Tibial nerve (tissue), 4 donors: ENCODE measurements at regions not wholly inside any gene's neighbourhood (a gene's known extent, or its start where the extent isn't known, plus 50 kb on each side); places are given as distances from the start of the nearest gene placed in this dataset.

Source experiments
- EP300 ChIP-seq, 2 donors: sonication (generic); formaldehyde crosslinking; IDR thresholded peaks; one replicate each; pipeline ENCODE4 v1.6.1; 2017; ENCODE audit warnings: antibody characterized with exemption in 2 of 2, mild to moderate bottlenecking in 1 of 2
- POLR2A ChIP-seq, 2 donors: fragments of 450-650 bp; IDR thresholded peaks; one replicate each; pipeline ENCODE4 v1.6.1; 2017; ENCODE audit warnings: antibody characterized with exemption in 2 of 2, mild to moderate bottlenecking in 2 of 2, moderate library complexity in 2 of 2
- TF ChIP-seq, protein P1 (sequence below), 5 experiments: fragments of 200-600 bp in 3 of 5; fragments of 450-650 bp in 2 of 5; sonication (generic) in 3 of 5; IDR thresholded peaks; one replicate each; pipeline ENCODE4 v1.5.1; 2016 to 2019; ENCODE audit warnings: antibody characterized with exemption in 5 of 5, mild to moderate bottlenecking in 3 of 5, moderate library complexity in 2 of 5

- TF ChIP-seq, protein P1, sequence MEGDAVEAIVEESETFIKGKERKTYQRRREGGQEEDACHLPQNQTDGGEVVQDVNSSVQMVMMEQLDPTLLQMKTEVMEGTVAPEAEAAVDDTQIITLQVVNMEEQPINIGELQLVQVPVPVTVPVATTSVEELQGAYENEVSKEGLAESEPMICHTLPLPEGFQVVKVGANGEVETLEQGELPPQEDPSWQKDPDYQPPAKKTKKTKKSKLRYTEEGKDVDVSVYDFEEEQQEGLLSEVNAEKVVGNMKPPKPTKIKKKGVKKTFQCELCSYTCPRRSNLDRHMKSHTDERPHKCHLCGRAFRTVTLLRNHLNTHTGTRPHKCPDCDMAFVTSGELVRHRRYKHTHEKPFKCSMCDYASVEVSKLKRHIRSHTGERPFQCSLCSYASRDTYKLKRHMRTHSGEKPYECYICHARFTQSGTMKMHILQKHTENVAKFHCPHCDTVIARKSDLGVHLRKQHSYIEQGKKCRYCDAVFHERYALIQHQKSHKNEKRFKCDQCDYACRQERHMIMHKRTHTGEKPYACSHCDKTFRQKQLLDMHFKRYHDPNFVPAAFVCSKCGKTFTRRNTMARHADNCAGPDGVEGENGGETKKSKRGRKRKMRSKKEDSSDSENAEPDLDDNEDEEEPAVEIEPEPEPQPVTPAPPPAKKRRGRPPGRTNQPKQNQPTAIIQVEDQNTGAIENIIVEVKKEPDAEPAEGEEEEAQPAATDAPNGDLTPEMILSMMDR (IDR thresholded peaks at IDR 0.05), result no peak
- TF ChIP-seq EP300 (IDR thresholded peaks at IDR 0.05) (no peak), POLR2A (IDR thresholded peaks at IDR 0.05) (no peak)
Measured at GRCh38 chrX:150227873-150228410, 135.2 kb upstream of the MAMLD1 start.
